ENCODE measurements at regions not wholly inside any gene's neighbourhood (a gene's known extent, or its start where the extent isn't known, plus 50 kb on each side); places are given as distances from the start of the nearest gene placed in this dataset.

DNA sequence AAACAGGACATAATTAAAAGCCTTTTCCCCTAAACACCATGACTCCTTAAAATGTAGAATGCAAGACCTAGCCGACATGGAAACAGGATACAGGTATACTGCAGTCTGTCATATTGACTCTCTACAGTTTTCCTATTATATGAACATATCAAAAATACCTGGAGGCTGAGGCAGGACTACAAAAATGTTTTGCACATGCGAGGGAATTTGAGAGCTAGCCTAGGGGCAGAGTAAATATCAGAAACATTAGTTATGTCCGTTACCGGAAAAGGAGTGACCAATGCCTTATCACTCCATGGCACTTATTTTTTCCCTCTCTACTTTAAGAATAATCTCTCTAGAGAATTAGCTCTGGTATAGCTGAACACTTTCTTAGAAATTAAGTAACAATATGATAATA lies 732.3 kb downstream of the TUSC7 start (continued):
- no peak for TF ChIP-seq POLR2AphosphoS5 (IDR thresholded peaks at IDR 0.05; ENCODE audit: low read depth, low read length)
- no peak for TF ChIP-seq TBP (IDR thresholded peaks at IDR 0.05; ENCODE audit: low read depth, low read length)
- TF ChIP-seq NRF1 (IDR thresholded peaks at IDR 0.05; ENCODE audit: low read depth, low read length): no peak
- no peak for TF ChIP-seq EP300 (IDR thresholded peaks at IDR 0.05; ENCODE audit: borderline replicate concordance in 1 of 2, low read depth in 2 of 2, low read length in 2 of 2)
- no peak for TF ChIP-seq ZNF274 (IDR thresholded peaks at IDR 0.05; ENCODE audit: borderline replicate concordance, extremely low read depth, low read length)
